NT2/D1 (cell line): ENCODE measurements at regions not wholly inside any gene's neighbourhood (a gene's known extent, or its start where the extent isn't known, plus 50 kb on each side); places are given as distances from the start of the nearest gene placed in this dataset.

Experiments
- SUZ12 ChIP-seq: IDR thresholded peaks from 2 replicates; pipeline ENCODE4 v1.6.1; 2011; ENCODE audit not compliant: insufficient read length, insufficient read depth; ENCODE audit errors: extremely low read depth
- ZNF274 ChIP-seq: IDR thresholded peaks from 2 replicates; pipeline ENCODE4 v1.6.1; 2011; ENCODE audit warnings: mild to moderate bottlenecking, low read depth, low read length

DNA sequence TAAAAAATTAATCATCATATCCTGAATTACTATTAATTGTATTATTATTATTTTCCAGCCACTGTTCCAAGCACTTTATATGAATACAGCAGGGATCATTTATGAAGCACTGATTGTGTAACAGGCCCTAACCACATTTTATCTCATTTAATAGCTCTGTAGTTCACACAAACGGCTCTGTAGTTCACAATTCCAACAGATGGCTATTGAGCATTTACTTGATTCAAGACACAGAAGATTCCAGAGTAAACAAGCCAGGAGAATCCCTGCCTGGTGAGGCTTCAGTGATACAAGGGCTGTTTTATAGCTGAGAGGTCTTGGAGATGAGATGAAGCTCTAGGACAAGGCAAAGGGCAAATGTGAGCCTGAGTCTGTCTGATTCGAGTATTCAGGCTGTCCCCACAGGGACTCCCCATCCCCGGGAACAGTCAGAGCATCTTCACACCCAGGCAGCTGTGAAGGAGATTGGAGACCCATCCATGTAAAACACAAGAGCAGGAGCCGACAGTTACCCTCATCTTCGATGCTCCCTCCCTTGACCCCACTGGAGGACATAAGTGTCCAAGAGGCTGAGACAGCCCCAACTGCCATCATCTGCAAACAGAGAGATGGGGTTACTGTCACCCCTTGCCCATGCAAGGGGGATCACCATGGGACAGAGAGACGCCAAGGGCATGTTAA lies 222.5 kb downstream of the MN1 start:
- no peak for TF ChIP-seq ZNF274
- TF ChIP-seq SUZ12: no peak
